Naive B cell (primary cell): ENCODE measurements at regions not wholly inside any gene's neighbourhood (a gene's known extent, or its start where the extent isn't known, plus 50 kb on each side); places are given as distances from the start of the nearest gene placed in this dataset.

Experiments used
- ATAC-seq, 2 donors: fragments of 150-1000 bp; cut with Tn5 transposase; 2 replicates each; pipeline ENCODE4 v1.10.0; 2021; ENCODE audit warnings: low read depth in 2 of 2, mild to moderate bottlenecking in 2 of 2, moderate library complexity in 2 of 2
- DNase-seq: peaks from one replicate; pipeline ENCODE4 v3.0.0; 2022
- H3K27ac Mint-ChIP-seq, 6 donors: one replicate each; pipeline ENCODE4 v1.8.0; 2020 to 2022; ENCODE audit warnings: mild to moderate bottlenecking in 6 of 6, mixed read lengths in 6 of 6, moderate library complexity in 5 of 6, inconsistent platforms in 2 of 6
- H3K27me3 Mint-ChIP-seq, 3 donors: one replicate each; pipeline ENCODE4 v1.8.0; 2021 to 2022; ENCODE audit warnings: mixed read lengths in 3 of 3, mild to moderate bottlenecking in 1 of 3
- H3K36me3 Mint-ChIP-seq, 2 donors: one replicate each; pipeline ENCODE4 v1.8.0; 2020 to 2022; ENCODE audit warnings: mixed read lengths in 2 of 2, inconsistent platforms in 1 of 2, mild to moderate bottlenecking in 1 of 2
- H3K4me1 Mint-ChIP-seq, 3 donors: one replicate each; pipeline ENCODE4 v1.8.0; 2020 to 2022; ENCODE audit warnings: mixed read lengths in 3 of 3, inconsistent platforms in 1 of 3, mild to moderate bottlenecking in 1 of 3, moderate library complexity in 1 of 3
- H3K4me3 Mint-ChIP-seq, 8 donors: one replicate each; pipeline ENCODE4 v1.8.0; 2020 to 2022; ENCODE audit warnings: mild to moderate bottlenecking in 8 of 8, mixed read lengths in 8 of 8, moderate library complexity in 8 of 8, inconsistent platforms in 2 of 8
- H3K9me3 Mint-ChIP-seq, 7 donors: one replicate each; pipeline ENCODE4 v1.8.0; 2020 to 2022; ENCODE audit warnings: mixed read lengths in 7 of 7, mild to moderate bottlenecking in 5 of 7, inconsistent platforms in 2 of 7, moderate library complexity in 1 of 7

DNA sequence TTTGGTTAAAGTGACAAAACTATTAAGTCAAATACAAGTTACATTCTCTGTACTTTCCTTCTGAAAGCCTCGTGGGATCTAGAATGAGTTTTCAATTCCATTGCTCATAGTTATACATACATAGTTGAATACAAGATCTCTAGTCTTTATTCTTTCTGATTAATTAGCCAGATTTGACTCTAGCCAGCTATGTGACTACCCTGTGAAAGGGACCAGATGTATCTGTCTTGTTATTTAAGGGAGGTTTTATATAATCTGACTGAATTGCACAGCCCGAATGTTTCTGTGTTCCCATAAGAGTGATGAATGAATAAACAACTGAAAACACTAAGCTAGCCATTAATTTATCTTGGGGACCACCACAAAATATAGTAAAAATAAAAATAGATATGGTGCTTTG, 166.7 kb downstream of the TMEM167A start:
- Mint-ChIP-seq H3K4me3 (no peak overlapping the region), H3K4me1 (no peaks in the 10 kb centered on the region), H3K9me3 (peaks cover 6 to 12% (median 7%) of the 10 kb centered on the region in 7 donors), H3K27ac (no peak overlapping the region), H3K36me3 (peaks cover 5 to 8% of the 10 kb centered on the region in 2 donors), H3K27me3 (no peaks in the 10 kb centered on the region)
- no peak for ATAC-seq
- no peak for DNase-seq

DNA sequence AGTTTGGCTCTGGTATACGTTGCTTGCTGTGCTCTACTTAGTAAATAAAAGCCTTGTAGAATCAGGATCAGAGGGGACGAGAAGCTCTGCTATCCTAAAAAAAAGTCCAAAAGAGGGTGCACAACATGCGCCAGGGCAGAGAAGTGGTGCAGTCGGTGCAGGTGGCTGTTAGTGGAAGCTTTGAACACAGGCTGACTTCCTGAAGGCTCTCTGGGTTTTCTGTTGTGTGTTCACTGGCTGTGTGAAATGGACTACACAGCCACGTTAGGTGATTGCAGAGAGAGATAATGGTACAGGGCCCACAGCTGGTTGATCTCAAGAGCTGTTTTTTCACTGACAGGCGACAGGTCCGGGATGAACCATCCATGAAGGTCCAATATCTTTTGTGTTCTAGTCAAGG, 167.4 kb downstream of the TMEM167A start:
- Mint-ChIP-seq H3K27me3 (no peaks in the 10 kb centered on the region), H3K36me3 (peaks cover 0 to under 1% of the 10 kb centered on the region in 2 donors), H3K4me1 (no peaks in the 10 kb centered on the region), H3K4me3 (no peak overlapping the region), H3K27ac (no peak overlapping the region), H3K9me3 (peaks cover 0 to 5% (median 1%) of the 10 kb centered on the region in 7 donors)
- DNase-seq (no peak), ATAC-seq (no peak)

DNA sequence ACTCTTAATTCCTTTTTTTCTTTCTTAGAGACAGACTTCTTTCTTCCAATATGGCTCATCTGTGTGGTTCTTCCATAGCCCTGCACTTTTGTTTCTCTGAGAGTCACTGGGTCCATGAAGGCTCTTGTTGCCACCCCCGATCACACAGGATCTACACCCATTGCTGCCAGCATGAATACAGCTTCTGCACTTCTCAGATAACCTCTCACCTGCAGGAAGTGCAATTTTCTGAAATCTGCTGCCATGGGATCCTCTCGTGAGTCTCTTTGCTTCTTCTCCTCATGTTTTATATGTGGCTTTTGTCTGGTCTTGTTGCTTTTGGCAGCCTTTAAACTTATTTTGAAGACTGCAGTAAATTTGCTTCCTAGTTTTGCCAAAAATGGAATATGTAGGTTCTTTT, 171.2 kb downstream of the TMEM167A start:
- no peak for ATAC-seq

GRCh38 chr5:82901281-82901888, 175.8 kb downstream of the TMEM167A start:
- DNase-seq (no peak), ATAC-seq (no peak)
- peaks cover 0 to 4% of the 10 kb centered on the region in 2 donors for H3K36me3 Mint-ChIP-seq
- no peaks in the 10 kb centered on the region for H3K4me1 Mint-ChIP-seq
- H3K4me3 Mint-ChIP-seq = no peak overlapping the region
- H3K27me3 Mint-ChIP-seq = no peaks in the 10 kb centered on the region
- H3K27ac Mint-ChIP-seq = no peak overlapping the region
- H3K9me3 Mint-ChIP-seq = peaks cover 4 to 47% (median 20%) of the 10 kb centered on the region in 7 donors

More for the DNA sequence above, 171.2 kb downstream of the TMEM167A start:
- H3K27ac Mint-ChIP-seq = no peak overlapping the region
- no peak for DNase-seq
- H3K4me3 Mint-ChIP-seq = no peak overlapping the region
- no peaks in the 10 kb centered on the region for H3K27me3 Mint-ChIP-seq
- no peaks in the 10 kb centered on the region for H3K36me3 Mint-ChIP-seq
- no peaks in the 10 kb centered on the region for H3K4me1 Mint-ChIP-seq
- H3K9me3 Mint-ChIP-seq = peaks cover 0 to 30% (median 13%) of the 10 kb centered on the region in 7 donors

GRCh38 chr5:82894716-82895115, 182.5 kb downstream of the TMEM167A start:
- Mint-ChIP-seq H3K27me3 (no peaks in the 10 kb centered on the region), H3K9me3 (peaks cover 0 to 14% (median 5%) of the 10 kb centered on the region in 7 donors), H3K27ac (no peak overlapping the region), H3K4me3 (no peak overlapping the region), H3K36me3 (peaks cover 0 to 4% of the 10 kb centered on the region in 2 donors), H3K4me1 (no peaks in the 10 kb centered on the region)
- DNase-seq (no peak), ATAC-seq (no peak)

DNA sequence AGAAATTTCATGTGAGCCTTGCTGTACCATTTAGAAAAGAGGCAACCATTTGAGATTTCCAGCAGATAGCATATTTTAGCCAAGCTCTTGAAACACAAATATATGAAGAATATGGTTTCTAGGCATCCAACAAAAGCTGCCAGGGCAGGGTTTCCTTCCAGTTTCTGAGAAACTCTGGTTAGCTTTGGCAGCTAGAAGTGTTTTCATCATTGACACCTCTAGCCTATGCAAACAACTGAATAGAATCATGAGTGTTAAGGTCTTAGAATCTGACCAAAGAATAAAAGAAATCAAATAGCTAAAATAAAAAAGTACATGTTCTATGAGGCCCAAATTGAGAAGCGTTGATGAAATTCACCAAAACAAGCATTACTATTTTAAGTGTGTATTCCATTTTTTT, 188.1 kb downstream of the TMEM167A start:
- Mint-ChIP-seq H3K27me3 (no peaks in the 10 kb centered on the region), H3K9me3 (peaks cover 0 to 2% (median 0%) of the 10 kb centered on the region in 7 donors), H3K4me1 (peaks cover 0 to 4% (median 0%) of the 10 kb centered on the region in 3 donors), H3K27ac (no peak overlapping the region), H3K4me3 (no peak overlapping the region), H3K36me3 (no peaks in the 10 kb centered on the region)
- DNase-seq (no peak), ATAC-seq (no peak)

DNA sequence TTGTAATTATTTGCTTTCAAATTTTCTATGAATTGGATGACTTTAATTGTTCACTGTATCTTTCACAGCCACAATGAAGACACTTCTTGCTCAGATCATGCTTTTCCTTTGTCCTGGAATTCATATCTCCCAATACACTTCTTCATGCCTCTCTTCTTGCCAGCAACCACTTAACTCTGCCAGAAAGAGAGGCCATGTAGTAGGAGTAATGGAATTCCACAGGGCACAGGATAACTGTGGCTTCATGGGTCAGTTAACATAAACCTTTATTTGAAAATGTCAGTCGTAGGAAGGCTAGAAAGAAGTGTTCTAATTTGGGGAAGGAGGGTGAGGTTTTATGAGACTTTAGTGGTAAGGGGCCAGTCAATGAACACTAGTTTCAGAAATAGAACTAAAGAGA, 190.3 kb downstream of the TMEM167A start:
- no peaks in the 10 kb centered on the region for H3K36me3 Mint-ChIP-seq
- no peak overlapping the region for H3K27ac Mint-ChIP-seq
- H3K4me1 Mint-ChIP-seq = peaks cover 0 to 4% (median 0%) of the 10 kb centered on the region in 3 donors
- ATAC-seq (no peak), DNase-seq (no peak)
- peaks cover 0 to 2% (median 0%) of the 10 kb centered on the region in 7 donors for H3K9me3 Mint-ChIP-seq
- H3K27me3 Mint-ChIP-seq = no peaks in the 10 kb centered on the region
- no peak overlapping the region for H3K4me3 Mint-ChIP-seq

DNA sequence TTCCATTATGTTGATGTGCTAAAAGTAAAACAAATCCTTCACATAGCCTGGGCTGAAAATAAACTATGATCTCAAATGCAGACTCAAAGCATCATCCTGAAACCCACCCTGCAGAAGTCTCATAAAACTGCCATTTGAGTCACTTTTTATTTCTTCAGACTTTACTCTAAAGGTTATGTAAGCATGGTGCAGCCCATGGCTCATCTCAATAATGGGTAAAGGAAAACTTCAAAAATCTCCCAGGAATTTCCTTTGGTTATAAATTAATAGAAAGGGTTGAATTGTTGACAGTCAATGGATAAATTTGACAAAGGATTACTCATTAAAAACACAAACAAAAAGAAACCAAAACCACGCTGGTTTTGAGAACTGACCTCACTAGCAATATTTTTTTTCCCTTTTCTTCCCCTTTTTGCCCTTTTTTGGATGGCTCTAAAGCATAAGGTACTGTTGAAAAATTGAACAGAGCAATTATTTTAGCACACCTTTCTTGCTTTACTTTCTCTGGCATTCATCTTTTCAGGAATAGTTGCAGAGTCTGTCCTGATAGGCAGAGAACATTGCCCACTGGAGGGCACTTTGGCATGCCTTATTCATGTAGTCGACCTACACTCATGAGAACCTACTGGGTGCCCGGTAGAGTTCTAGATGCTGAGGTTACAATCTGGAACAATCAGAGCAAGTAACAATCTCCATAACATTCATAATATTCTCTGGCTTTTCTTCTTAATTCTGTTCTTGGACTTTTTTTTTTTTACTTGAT, 191.4 kb downstream of the TMEM167A start:
- peaks cover 4 to 6% (median 4%) of the 10 kb centered on the region in 3 donors for H3K4me1 Mint-ChIP-seq
- H3K9me3 Mint-ChIP-seq = peaks cover 0 to 4% (median 0%) of the 10 kb centered on the region in 7 donors
- no peaks in the 10 kb centered on the region for H3K27me3 Mint-ChIP-seq
- H3K36me3 Mint-ChIP-seq = no peaks in the 10 kb centered on the region
- no peak overlapping the region for H3K27ac Mint-ChIP-seq
- H3K4me3 Mint-ChIP-seq = no peak overlapping the region
- ATAC-seq (no peak), DNase-seq (no peak)

- H3K4me3 Mint-ChIP-seq = no peak overlapping the region
- peaks cover 4 to 6% (median 4%) of the 10 kb centered on the region in 3 donors for H3K4me1 Mint-ChIP-seq
- DNase-seq (no peak), ATAC-seq (no peak)
- H3K27me3 Mint-ChIP-seq = no peaks in the 10 kb centered on the region
- H3K27ac Mint-ChIP-seq = peak overlapping the region in 1 of 6 donors; percentile 17
- H3K36me3 Mint-ChIP-seq = peaks cover 0 to 6% of the 10 kb centered on the region in 2 donors
- peaks cover 3 to 8% (median 7%) of the 10 kb centered on the region in 7 donors for H3K9me3 Mint-ChIP-seq
Measured at GRCh38 chr5:82884821-82885471, 192.2 kb downstream of the TMEM167A start.

DNA sequence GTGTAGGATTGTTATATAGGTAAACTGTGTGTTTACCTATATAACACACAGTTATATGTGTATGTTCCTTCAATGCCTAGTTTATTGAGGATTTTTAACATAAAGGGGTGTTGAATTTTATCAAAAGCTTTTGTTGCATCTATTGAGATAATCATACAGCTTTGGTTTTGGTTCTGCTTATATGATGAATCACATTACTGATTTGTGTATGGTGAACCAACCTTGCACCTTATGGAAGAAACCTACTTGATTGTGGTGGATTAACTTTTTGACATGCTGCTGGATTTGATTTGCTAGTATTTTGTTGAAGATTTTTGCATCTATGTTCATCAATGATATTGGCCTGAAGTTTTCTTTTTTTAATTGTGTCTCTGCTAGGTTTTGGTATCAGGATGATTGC, 194.9 kb downstream of the TMEM167A start:
- Mint-ChIP-seq H3K36me3 (peaks cover 5 to 17% of the 10 kb centered on the region in 2 donors), H3K9me3 (peaks cover 7 to 35% (median 23%) of the 10 kb centered on the region in 7 donors), H3K4me3 (no peak overlapping the region), H3K27ac (no peak overlapping the region), H3K4me1 (peaks cover 4 to 6% (median 4%) of the 10 kb centered on the region in 3 donors), H3K27me3 (no peaks in the 10 kb centered on the region)
- ATAC-seq (no peak), DNase-seq (no peak)

GRCh38 chr5:82881571-82882174, 195.5 kb downstream of the TMEM167A start:
- Mint-ChIP-seq H3K4me3 (no peak overlapping the region), H3K27ac (no peak overlapping the region), H3K9me3 (peaks cover 7 to 41% (median 23%) of the 10 kb centered on the region in 7 donors), H3K36me3 (peaks cover 5 to 17% of the 10 kb centered on the region in 2 donors), H3K4me1 (peaks cover 4 to 6% (median 4%) of the 10 kb centered on the region in 3 donors), H3K27me3 (no peaks in the 10 kb centered on the region)
- no peak for ATAC-seq
- DNase-seq = no peak

- peaks cover 5 to 17% of the 10 kb centered on the region in 2 donors for H3K36me3 Mint-ChIP-seq
- peaks cover 7 to 47% (median 25%) of the 10 kb centered on the region in 7 donors for H3K9me3 Mint-ChIP-seq
- H3K27ac Mint-ChIP-seq = no peak overlapping the region
- ATAC-seq (no peak), DNase-seq (no peak)
- H3K4me1 Mint-ChIP-seq = peaks cover 0 to 6% (median 4%) of the 10 kb centered on the region in 3 donors
- H3K4me3 Mint-ChIP-seq = no peak overlapping the region
- no peaks in the 10 kb centered on the region for H3K27me3 Mint-ChIP-seq
Measured at GRCh38 chr5:82879089-82879488, 198.1 kb downstream of the TMEM167A start.

GRCh38 chr5:82873452-82873851, 203.7 kb downstream of the TMEM167A start:
- no peak overlapping the region for H3K4me3 Mint-ChIP-seq
- ATAC-seq = no peak
- no peaks in the 10 kb centered on the region for H3K4me1 Mint-ChIP-seq
- peaks cover 4 to 28% (median 14%) of the 10 kb centered on the region in 7 donors for H3K9me3 Mint-ChIP-seq
- no peak for DNase-seq
- H3K27me3 Mint-ChIP-seq = peaks cover 0 to 5% (median 0%) of the 10 kb centered on the region in 3 donors
- peaks cover 0 to 5% of the 10 kb centered on the region in 2 donors for H3K36me3 Mint-ChIP-seq
- H3K27ac Mint-ChIP-seq = no peak overlapping the region
